HG03354 (cell line): ENCODE measurements at regions not wholly inside any gene's neighbourhood (a gene's known extent, or its start where the extent isn't known, plus 50 kb on each side); places are given as distances from the start of the nearest gene placed in this dataset.

Experiments
- ATAC-seq: cut with Tn5 transposase; IDR thresholded peaks from one replicate; pipeline ENCODE4 v1.9.1; 2021; ENCODE audit warnings: mild to moderate bottlenecking; ENCODE audit not compliant: unreplicated experiment, poor library complexity, severe bottlenecking

GRCh38 chr5:58263296-58263695 lies 196.6 kb downstream of the PLK2 start:
- no peak for ATAC-seq

- ATAC-seq: no peak
Measured at GRCh38 chr5:58262226-58262625, 197.7 kb downstream of the PLK2 start.

- no peak for ATAC-seq
Measured at GRCh38 chr5:58261605-58262004, 198.3 kb downstream of the PLK2 start.

GRCh38 chr5:58260243-58260642 lies 199.6 kb downstream of the PLK2 start:
- ATAC-seq: no peak

- ATAC-seq: no peak
Measured at GRCh38 chr5:58259685-58260152, 200.2 kb downstream of the PLK2 start.

GRCh38 chr5:58258984-58259684 lies 200.8 kb downstream of the PLK2 start:
- ATAC-seq: no peak

GRCh38 chr5:58255970-58256369 lies 203.9 kb downstream of the PLK2 start:
- no peak for ATAC-seq

- ATAC-seq: no peak
Measured at GRCh38 chr5:58255386-58255785, 204.5 kb downstream of the PLK2 start.

GRCh38 chr5:58248221-58248620 lies 211.7 kb downstream of the PLK2 start:
- no peak for ATAC-seq

- ATAC-seq: no peak
Measured at GRCh38 chr5:58246461-58246944, 213.4 kb downstream of the PLK2 start.

- ATAC-seq: no peak
Measured at GRCh38 chr5:58245476-58245840, 214.4 kb downstream of the PLK2 start.

GRCh38 chr5:58244819-58245475 lies 214.9 kb downstream of the PLK2 start:
- no peak for ATAC-seq

- ATAC-seq: no peak
Measured at GRCh38 chr5:58241389-58241788, 218.5 kb downstream of the PLK2 start.

GRCh38 chr5:58240322-58240721 lies 219.6 kb downstream of the PLK2 start:
- ATAC-seq: no peak

GRCh38 chr5:58239731-58240130 lies 220.2 kb downstream of the PLK2 start:
- no peak for ATAC-seq

GRCh38 chr5:58239045-58239444 lies 220.8 kb downstream of the PLK2 start:
- peak; percentile 54 for ATAC-seq

GRCh38 chr5:58236498-58236897 lies 223.4 kb downstream of the PLK2 start:
- no peak for ATAC-seq

- ATAC-seq: no peak
Measured at GRCh38 chr5:58235299-58235698, 224.6 kb downstream of the PLK2 start.

GRCh38 chr5:58232130-58232529 lies 227.8 kb downstream of the PLK2 start:
- no peak for ATAC-seq

GRCh38 chr5:58231041-58231440 lies 228.8 kb downstream of the PLK2 start:
- no peak for ATAC-seq

- no peak for ATAC-seq
Measured at GRCh38 chr5:58228896-58229295, 231.0 kb downstream of the PLK2 start.
